SK-N-SH (cell line): ENCODE measurements at regions not wholly inside any gene's neighbourhood (a gene's known extent, or its start where the extent isn't known, plus 50 kb on each side); places are given as distances from the start of the nearest gene placed in this dataset.
A peak's percentile ranks its signal among the peaks of the same experiment; 100 is the strongest.

Experiments
- CTCF ChIA-PET: fragments of 300-600, 350-600 bp; formaldehyde crosslinking; extraction: SDS; loops from one replicate; lab custom pipeline; 2021; lab: Yijun Ruan, JAX
- POLR2A ChIA-PET: fragments of 350-600 bp; sonication (Branson Sonifier 250); formaldehyde crosslinking; extraction: SDS; loops from one replicate; lab custom pipeline; 2020; ENCODE audit warnings: antibody characterized with exemption, inconsistent platforms; lab: Yijun Ruan, JAX
- DNase-seq: peaks from one replicate; pipeline ENCODE4 v3.0.0; 2012
- H2AFZ ChIP-seq: fragments of 200-600 bp; sonication (generic); 2 replicates; pipeline ENCODE4 v1.8.1; 2016; ENCODE audit warnings: antibody characterized with exemption, mild to moderate bottlenecking, low read depth
- H3F3A ChIP-seq: fragments of 200-600 bp; sonication (generic); replicated peaks from 2 replicates; pipeline ENCODE3; 2016; ENCODE audit warnings: antibody characterized with exemption, mild to moderate bottlenecking; ENCODE audit not compliant: insufficient read depth
- H3K27ac ChIP-seq, 2 experiments: fragments of 200-500 bp in 1 of 2; fragments of 200-600 bp in 1 of 2; sonication (Bioruptor generic) in 1 of 2; sonication (generic), shearing (Covaris generic) in 1 of 2; 2 replicates each; pipeline versions ENCODE4 v1.5.1 to v1.6.1; 2014 to 2016; ENCODE audit warnings: low read depth in 2 of 2, inconsistent platforms in 1 of 2, low read length in 1 of 2, mild to moderate bottlenecking in 1 of 2, mixed read lengths in 1 of 2
- H3K27me3 ChIP-seq: fragments of 200-600 bp; sonication (generic), shearing (Covaris generic); 2 replicates; pipeline ENCODE4 v1.6.1; 2016; ENCODE audit warnings: mixed run types; ENCODE audit not compliant: insufficient read depth
- H3K36me3 ChIP-seq, 2 experiments: fragments of 200-500 bp in 1 of 2; fragments of 200-600 bp in 1 of 2; sonication (Bioruptor generic) in 1 of 2; sonication (generic) in 1 of 2; replicated peaks in 1 of 2; 2 replicates each; pipeline versions ENCODE3 to v1.5.1; 2014 to 2016; ENCODE audit warnings: low read length in 1 of 2, mild to moderate bottlenecking in 1 of 2; ENCODE audit not compliant: insufficient read depth in 2 of 2, control insufficient read depth in 1 of 2
- H3K4me1 ChIP-seq, 2 experiments: fragments of 200-500 bp in 1 of 2; fragments of 200-600 bp in 1 of 2; sonication (Bioruptor generic) in 1 of 2; sonication (generic), shearing (Covaris generic) in 1 of 2; 2 replicates each; pipeline versions ENCODE4 v1.5.1 to v1.6.1; 2014 to 2016; ENCODE audit warnings: low read depth in 1 of 2, low read length in 1 of 2, mixed run types in 1 of 2; ENCODE audit not compliant: insufficient read depth in 2 of 2, control insufficient read depth in 1 of 2
- H3K4me2 ChIP-seq: fragments of 200-600 bp; sonication (generic), shearing (Covaris generic); 2 replicates; pipeline ENCODE4 v1.6.1; 2017; ENCODE audit warnings: mixed run types
- H3K4me3 ChIP-seq, 2 experiments: fragments of 200-500 bp in 1 of 2; fragments of 200-600 bp in 1 of 2; sonication (Bioruptor generic) in 1 of 2; sonication (generic), shearing (Covaris generic) in 1 of 2; 2 replicates each; pipeline versions ENCODE4 v1.5.1 to v1.8.1; 2014 to 2016; ENCODE audit warnings: low read depth in 2 of 2, inconsistent platforms in 1 of 2, low read length in 1 of 2, mild to moderate bottlenecking in 1 of 2, mixed read lengths in 1 of 2, moderate library complexity in 1 of 2
- H3K79me2 ChIP-seq: fragments of 200-600 bp; sonication (generic); 2 replicates; pipeline ENCODE4 v1.8.1; 2017; ENCODE audit warnings: mild to moderate bottlenecking; ENCODE audit not compliant: insufficient read depth
- H3K9ac ChIP-seq: fragments of 200-600 bp; sonication (generic); 2 replicates; pipeline ENCODE4 v1.6.1; 2017; ENCODE audit warnings: mixed run types
- H3K9me2 ChIP-seq: fragments of 200-600 bp; sonication (generic); 2 replicates; pipeline ENCODE4 v1.6.1; 2017; ENCODE audit warnings: mixed run types
- H3K9me3 ChIP-seq: fragments of 200-600 bp; sonication (generic); 2 replicates; pipeline ENCODE4 v1.6.1; 2017; ENCODE audit warnings: mixed run types, mild to moderate bottlenecking, moderate library complexity
- H4K20me1 ChIP-seq: fragments of 200-600 bp; sonication (generic); 2 replicates; pipeline ENCODE4 v1.6.1; 2017; ENCODE audit warnings: mild to moderate bottlenecking, mixed run types; ENCODE audit not compliant: insufficient read depth
- CHD2 ChIP-seq: fragments of 150-350 bp; IDR thresholded peaks from 2 replicates; pipeline ENCODE4 v1.6.1; 2018; ENCODE audit warnings: low read length; ENCODE audit not compliant: partially characterized antibody
- ELF1 ChIP-seq: IDR thresholded peaks from 2 replicates; pipeline ENCODE4 v1.4.0; 2012
- EZH2phosphoT487 ChIP-seq: fragments of 200-600 bp; sonication (generic); IDR thresholded peaks from 2 replicates; pipeline ENCODE4 v1.6.1; 2017; ENCODE audit warnings: low read depth, mixed run types, mild to moderate bottlenecking, antibody characterized with exemption, moderate library complexity, borderline replicate concordance
- FOSL2 ChIP-seq: IDR thresholded peaks from 2 replicates; pipeline ENCODE4 v1.4.0; 2012; ENCODE audit warnings: low read depth, mild to moderate bottlenecking, moderate library complexity, borderline replicate concordance
- FOXJ3 ChIP-seq: sonication (generic); formaldehyde crosslinking; IDR thresholded peaks from 2 replicates; pipeline ENCODE4 v1.5.1; 2020; ENCODE audit warnings: mild to moderate bottlenecking, missing genetic modification reagents
- FOXM1 ChIP-seq: IDR thresholded peaks from 2 replicates; pipeline ENCODE4 v1.4.0; 2012; ENCODE audit warnings: low read depth, mild to moderate bottlenecking
- GABPA ChIP-seq: IDR thresholded peaks from 2 replicates; pipeline ENCODE4 v1.4.0; 2012; ENCODE audit warnings: low read depth, mild to moderate bottlenecking
- GATA2 ChIP-seq: sonication (generic); formaldehyde crosslinking; IDR thresholded peaks from 2 replicates; pipeline ENCODE4 v1.5.0; 2020; ENCODE audit warnings: mild to moderate bottlenecking, missing genetic modification reagents
- JUND ChIP-seq: IDR thresholded peaks from 2 replicates; pipeline ENCODE4 v1.4.0; 2012
- NFIC ChIP-seq: IDR thresholded peaks from 2 replicates; pipeline ENCODE4 v1.4.0; 2012; ENCODE audit warnings: borderline replicate concordance
- NRF1 ChIP-seq: IDR thresholded peaks from 2 replicates; pipeline ENCODE4 v1.6.1; 2012; ENCODE audit warnings: low read depth, mild to moderate bottlenecking, low read length
- RAD21 ChIP-seq: IDR thresholded peaks from 2 replicates; pipeline ENCODE4 v1.6.1; 2012; ENCODE audit warnings: mild to moderate bottlenecking, low read length
- RCOR1 ChIP-seq: fragments of 150-350 bp; IDR thresholded peaks from 2 replicates; pipeline ENCODE4 v1.6.1; 2017; ENCODE audit warnings: antibody characterized with exemption, low read length
- RFX5 ChIP-seq: IDR thresholded peaks from 2 replicates; pipeline ENCODE4 v1.6.1; 2012; ENCODE audit warnings: mild to moderate bottlenecking, improper control_type of control experiment, low read length
- RXRA ChIP-seq: IDR thresholded peaks from 2 replicates; pipeline ENCODE4 v1.4.0; 2012; ENCODE audit warnings: low read depth, mild to moderate bottlenecking, borderline replicate concordance
- SIN3A ChIP-seq: IDR thresholded peaks from 2 replicates; pipeline ENCODE4 v1.6.1; 2012; ENCODE audit warnings: low read depth, mild to moderate bottlenecking, low read length, moderate library complexity, borderline replicate concordance
- TEAD4 ChIP-seq: IDR thresholded peaks from 2 replicates; pipeline ENCODE4 v1.4.0; 2012; ENCODE audit warnings: mild to moderate bottlenecking, borderline replicate concordance; ENCODE audit not compliant: insufficient read depth
- YY1 ChIP-seq: IDR thresholded peaks from 2 replicates; pipeline ENCODE4 v1.4.0; 2012; ENCODE audit warnings: low read depth, mild to moderate bottlenecking
- WGBS: methylation state at CpG from one replicate; pipeline ENCODE4 v1.1.6; 2017; ENCODE audit warnings: low lambda C conversion rate; 5-methylcytosine and 5-hydroxymethylcytosine counted together
- TF ChIP-seq, protein P1 (sequence below): IDR thresholded peaks from 2 replicates; pipeline ENCODE4 v1.4.0; 2012; ENCODE audit warnings: low read depth
- TF ChIP-seq, protein P2 (sequence below): fragments of 150-350 bp; IDR thresholded peaks from 2 replicates; pipeline ENCODE4 v1.6.1; 2016; ENCODE audit warnings: mild to moderate bottlenecking, low read depth, low read length

GRCh38 chr1:73813716-73814115 is 384.3 kb downstream of the LRRIQ3 start:
- no peaks in the 10 kb centered on the region for H3K27me3 ChIP-seq
- no peak overlapping the region for H2AFZ ChIP-seq
- CTCF ChIA-PET, result interaction anchor here (0.9 to 1.4 kb wide), 7 partner anchors 8 to 179 kb away, joined by 3 to 4 read pairs (median 3); no protein-coding TSS in a partner anchor
- no peaks in the 10 kb centered on the region for H3K4me1 ChIP-seq
- no peaks in the 10 kb centered on the region for H3K36me3 ChIP-seq
- no peak overlapping the region for H3K9ac ChIP-seq
- no peak for DNase-seq
- H3K9me3 ChIP-seq, result no peaks in the 10 kb centered on the region
- H3K27ac ChIP-seq, result no peak overlapping the region
- H3K4me2 ChIP-seq, result no peak overlapping the region
- WGBS, result 10% methylated on average over 2 of the region's 2 CpGs
- TF ChIP-seq RAD21 (peak; percentile 47), RFX5 (no peak)
- H3K9me2 ChIP-seq, result no peaks in the 10 kb centered on the region
- H3F3A ChIP-seq, result no peaks in the 10 kb centered on the region
- no peaks in the 10 kb centered on the region for H4K20me1 ChIP-seq
- H3K4me3 ChIP-seq, result no peak overlapping the region
- POLR2A ChIA-PET, result no interaction called here
- H3K79me2 ChIP-seq, result no peaks in the 10 kb centered on the region

DNA sequence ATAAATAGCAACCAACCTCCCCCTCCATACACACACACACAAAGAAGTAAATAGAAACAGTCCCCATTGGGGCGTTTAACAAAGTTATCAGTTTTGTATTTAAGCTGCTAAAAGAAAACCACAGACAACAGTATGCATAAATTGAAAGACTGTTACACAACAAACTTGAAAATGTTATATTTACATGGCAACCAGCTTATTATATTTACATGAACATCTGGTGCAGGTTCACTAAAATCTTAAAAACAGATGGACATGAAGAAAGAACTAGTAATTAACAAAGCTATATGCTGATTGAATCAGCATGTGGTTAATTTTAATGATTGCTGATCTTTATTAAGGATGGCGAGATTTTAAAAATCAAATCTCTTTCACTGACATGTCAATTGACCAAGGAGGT is 384.7 kb downstream of the LRRIQ3 start:
- DNase-seq, result no peak
- no peak overlapping the region for H3K4me3 ChIP-seq
- H3K27ac ChIP-seq, result no peak overlapping the region
- H4K20me1 ChIP-seq, result no peaks in the 10 kb centered on the region
- WGBS, result 14% methylated on average over 2 of the region's 2 CpGs
- no peak overlapping the region for H3K4me2 ChIP-seq
- no peaks in the 10 kb centered on the region for H3K79me2 ChIP-seq
- H3K27me3 ChIP-seq, result no peaks in the 10 kb centered on the region
- POLR2A ChIA-PET, result no interaction called here
- no peak overlapping the region for H3K9ac ChIP-seq
- CTCF ChIA-PET, result interaction anchor here (0.9 to 1.4 kb wide), 7 partner anchors 9 to 179 kb away, joined by 3 to 4 read pairs (median 3); no protein-coding TSS in a partner anchor
- no peak for TF ChIP-seq GABPA
- no peak for TF ChIP-seq RFX5
- TF ChIP-seq, protein P1, sequence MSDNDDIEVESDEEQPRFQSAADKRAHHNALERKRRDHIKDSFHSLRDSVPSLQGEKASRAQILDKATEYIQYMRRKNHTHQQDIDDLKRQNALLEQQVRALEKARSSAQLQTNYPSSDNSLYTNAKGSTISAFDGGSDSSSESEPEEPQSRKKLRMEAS, result no peak
- TF ChIP-seq, all 33 proteins: peak for 0
- Histone ChIP-seq H3K9me2 (no peaks in the 10 kb centered on the region), H3K36me3 (no peaks in the 10 kb centered on the region), H3F3A (no peaks in the 10 kb centered on the region), H3K4me1 (no peaks in the 10 kb centered on the region), H2AFZ (no peak overlapping the region), H3K9me3 (no peaks in the 10 kb centered on the region)

- no peak overlapping the region for H3K9ac ChIP-seq
- H2AFZ ChIP-seq, result no peak overlapping the region
- no peaks in the 10 kb centered on the region for H3F3A ChIP-seq
- no peaks in the 10 kb centered on the region for H3K79me2 ChIP-seq
- ChIA-PET CTCF (interaction anchor here (0.6 kb wide), 1 partner anchor 135 kb away, joined by 3 read pairs; no protein-coding TSS in a partner anchor), POLR2A (no interaction called here)
- no peak for DNase-seq
- no peak overlapping the region for H3K4me3 ChIP-seq
- no peaks in the 10 kb centered on the region for H3K4me1 ChIP-seq
- no peaks in the 10 kb centered on the region for H3K9me2 ChIP-seq
- H3K9me3 ChIP-seq, result no peaks in the 10 kb centered on the region
- H3K27ac ChIP-seq, result no peak overlapping the region
- no peaks in the 10 kb centered on the region for H3K36me3 ChIP-seq
- H3K27me3 ChIP-seq, result no peaks in the 10 kb centered on the region
- no peak overlapping the region for H3K4me2 ChIP-seq
- WGBS, result 36% methylated on average over 3 of the region's 3 CpGs
- no peak for TF ChIP-seq JUND
- TF ChIP-seq TEAD4, result no peak
- no peak for TF ChIP-seq FOXJ3 (CRISPR knock-in tag)
- no peak for TF ChIP-seq CHD2
- TF ChIP-seq ELF1, result no peak
- TF ChIP-seq NFIC, result no peak
- TF ChIP-seq GABPA, result no peak
- TF ChIP-seq FOSL2, result no peak
- TF ChIP-seq YY1, result no peak
- TF ChIP-seq FOXM1, result no peak
- TF ChIP-seq RXRA, result no peak
- no peak for TF ChIP-seq RCOR1
- TF ChIP-seq NRF1, result no peak
- TF ChIP-seq SIN3A, result no peak
- TF ChIP-seq, protein P2, sequence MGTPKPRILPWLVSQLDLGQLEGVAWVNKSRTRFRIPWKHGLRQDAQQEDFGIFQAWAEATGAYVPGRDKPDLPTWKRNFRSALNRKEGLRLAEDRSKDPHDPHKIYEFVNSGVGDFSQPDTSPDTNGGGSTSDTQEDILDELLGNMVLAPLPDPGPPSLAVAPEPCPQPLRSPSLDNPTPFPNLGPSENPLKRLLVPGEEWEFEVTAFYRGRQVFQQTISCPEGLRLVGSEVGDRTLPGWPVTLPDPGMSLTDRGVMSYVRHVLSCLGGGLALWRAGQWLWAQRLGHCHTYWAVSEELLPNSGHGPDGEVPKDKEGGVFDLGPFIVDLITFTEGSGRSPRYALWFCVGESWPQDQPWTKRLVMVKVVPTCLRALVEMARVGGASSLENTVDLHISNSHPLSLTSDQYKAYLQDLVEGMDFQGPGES, result no peak
- TF ChIP-seq RAD21, result no peak
- no peak for TF ChIP-seq EZH2phosphoT487
- TF ChIP-seq GATA2 (CRISPR knock-in tag), result no peak
- H4K20me1 ChIP-seq, result no peaks in the 10 kb centered on the region
Observed at GRCh38 chr1:73811798-73812197, 386.2 kb downstream of the LRRIQ3 start.
